ENCODE measurements at regions not wholly inside any gene's neighbourhood (a gene's known extent, or its start where the extent isn't known, plus 50 kb on each side); places are given as distances from the start of the nearest gene placed in this dataset.
"Not testable (repeated sequence)": the region's sequence is repeated elsewhere in the genome, so short reads cannot be mapped to it uniquely, and the experiment has no call there.

GRCh38 chr6:33892581-33893346 lies 89.0 kb upstream of the MLN start:
- DNase-seq, result no peak

GRCh38 chr6:33888664-33889200 lies 84.9 kb upstream of the MLN start:
- no peak for DNase-seq

GRCh38 chr6:33888183-33888582 lies 84.4 kb upstream of the MLN start:
- DNase-seq, result no peak

- no peak for DNase-seq
Measured at GRCh38 chr6:33886673-33887144, 82.9 kb upstream of the MLN start.

GRCh38 chr6:33885132-33886057 lies 81.6 kb upstream of the MLN start:
- no peak for DNase-seq

GRCh38 chr6:33883621-33884020 lies 79.8 kb upstream of the MLN start:
- DNase-seq, result not testable (repeated sequence)

- DNase-seq, result no peak
Measured at GRCh38 chr6:33882154-33882553, 78.4 kb upstream of the MLN start.

GRCh38 chr6:33880766-33881165 lies 77.0 kb upstream of the MLN start:
- no peak for DNase-seq

- DNase-seq, result no peak
Measured at GRCh38 chr6:33880104-33880678, 76.4 kb upstream of the MLN start.

- no peak for DNase-seq
Measured at GRCh38 chr6:33878562-33878961, 74.8 kb upstream of the MLN start.

GRCh38 chr6:33877982-33878535 lies 74.3 kb upstream of the MLN start:
- no peak for DNase-seq

- DNase-seq, result no peak
Measured at GRCh38 chr6:33875696-33876095, 71.9 kb upstream of the MLN start.

- DNase-seq, result no peak
Measured at GRCh38 chr6:33875141-33875581, 71.4 kb upstream of the MLN start.

GRCh38 chr6:33874136-33874760 lies 70.4 kb upstream of the MLN start:
- peak; percentile 21 for DNase-seq

- no peak for DNase-seq
Measured at GRCh38 chr6:33872761-33873160, 69.0 kb upstream of the MLN start.

- no peak for DNase-seq
Measured at GRCh38 chr6:33869826-33870423, 66.1 kb upstream of the MLN start.

GRCh38 chr6:33869121-33869520 lies 65.3 kb upstream of the MLN start:
- no peak for DNase-seq

- DNase-seq, result no peak
Measured at GRCh38 chr6:33868141-33868540, 64.3 kb upstream of the MLN start.

- no peak for DNase-seq
Measured at GRCh38 chr6:33865478-33866077, 61.8 kb upstream of the MLN start.

- DNase-seq, result no peak
Measured at GRCh38 chr6:33863723-33864440, 60.1 kb upstream of the MLN start.

GRCh38 chr6:33863084-33863483 lies 59.3 kb upstream of the MLN start:
- DNase-seq, result no peak
